ENCODE measurements at regions not wholly inside any gene's neighbourhood (a gene's known extent, or its start where the extent isn't known, plus 50 kb on each side); places are given as distances from the start of the nearest gene placed in this dataset.
"Not testable (repeated sequence)": the region's sequence is repeated elsewhere in the genome, so short reads cannot be mapped to it uniquely, and the experiment has no call there.

GRCh38 chrX:115978068-115978467, 192.5 kb upstream of the AGTR2 start:
- dilution Hi-C loops (cut with MboI; ENCODE audit: extremely low pct_ligation_motif_present, low sequenced_read_pairs) = no loop called here
- no peak overlapping the region for H3K9ac ChIP-seq (ENCODE audit: control insufficient read depth, extremely low read depth, insufficient read depth, low read length)
- H2AFZ ChIP-seq (ENCODE audit: control insufficient read depth, low read length) = no peak overlapping the region
- H3K27ac ChIP-seq (ENCODE audit: control insufficient read depth, insufficient read depth, low read length) = no peak overlapping the region
- no peak overlapping the region for H3K4me3 ChIP-seq (ENCODE audit: control insufficient read depth in 2 of 3, extremely low read depth in 1 of 3, insufficient read depth in 2 of 3, low read depth in 1 of 3, low read length in 3 of 3)
- H3K79me2 ChIP-seq (ENCODE audit: control insufficient read depth, insufficient read depth, low read length) = no peaks in the 10 kb centered on the region
- no peaks in the 10 kb centered on the region for H3K36me3 ChIP-seq (ENCODE audit: control insufficient read depth in 2 of 2, extremely low read depth in 1 of 2, insufficient read depth in 2 of 2, low read length in 2 of 2)
- TF ChIP-seq EZH2 (IDR thresholded peaks at IDR 0.05; ENCODE audit: low read length) = no peak
- TF ChIP-seq CTCF (optimal IDR thresholded peaks at IDR 0.05 in 1 of 3, IDR thresholded peaks at IDR 0.05 in 1 of 3, conservative IDR thresholded peaks at IDR 0.05 in 1 of 3; ENCODE audit: extremely low read depth in 1 of 3, insufficient read depth in 2 of 3, low read length in 3 of 3) = no peak
- no peaks in the 10 kb centered on the region for H3K27me3 ChIP-seq (ENCODE audit: control insufficient read depth, extremely low read depth, insufficient read depth, low read length)
- FAIRE-seq = no peak
- DNase-seq (ENCODE audit: low read depth, low spot score) = no peak
- no peaks in the 10 kb centered on the region for H3K9me1 ChIP-seq (ENCODE audit: control insufficient read depth, extremely low read depth, insufficient read depth, low read length)
- H3K4me2 ChIP-seq (ENCODE audit: control insufficient read depth, extremely low read depth, insufficient read depth, low read depth, low read length) = no peak overlapping the region
- no peaks in the 10 kb centered on the region for H3K9me3 ChIP-seq (ENCODE audit: control insufficient read depth, low read depth, low read length)
- no peaks in the 10 kb centered on the region for H3K4me1 ChIP-seq (ENCODE audit: control insufficient read depth, extremely low read depth, insufficient read depth, low read length)
- no peaks in the 10 kb centered on the region for H4K20me1 ChIP-seq (ENCODE audit: control insufficient read depth, extremely low read depth, insufficient read depth, low read length)

GRCh38 chrX:115983148-115983547, 187.4 kb upstream of the AGTR2 start:
- H4K20me1 ChIP-seq (ENCODE audit: control insufficient read depth, extremely low read depth, insufficient read depth, low read length); H2AFZ ChIP-seq (ENCODE audit: control insufficient read depth, low read length); H3K9me3 ChIP-seq (ENCODE audit: control insufficient read depth, low read depth, low read length); H3K9ac ChIP-seq (ENCODE audit: control insufficient read depth, extremely low read depth, insufficient read depth, low read length); H3K27ac ChIP-seq (ENCODE audit: control insufficient read depth, insufficient read depth, low read length); H3K4me3 ChIP-seq (ENCODE audit: control insufficient read depth in 2 of 3, extremely low read depth in 1 of 3, insufficient read depth in 2 of 3, low read depth in 1 of 3, low read length in 3 of 3); H3K27me3 ChIP-seq (ENCODE audit: control insufficient read depth, extremely low read depth, insufficient read depth, low read length); H3K4me2 ChIP-seq (ENCODE audit: control insufficient read depth, extremely low read depth, insufficient read depth, low read depth, low read length); FAIRE-seq; DNase-seq (ENCODE audit: low read depth, low spot score); dilution Hi-C loops (cut with MboI; ENCODE audit: extremely low pct_ligation_motif_present, low sequenced_read_pairs); H3K79me2 ChIP-seq (ENCODE audit: control insufficient read depth, insufficient read depth, low read length); H3K9me1 ChIP-seq (ENCODE audit: control insufficient read depth, extremely low read depth, insufficient read depth, low read length); H3K4me1 ChIP-seq (ENCODE audit: control insufficient read depth, extremely low read depth, insufficient read depth, low read length); H3K36me3 ChIP-seq (ENCODE audit: control insufficient read depth in 2 of 2, extremely low read depth in 1 of 2, insufficient read depth in 2 of 2, low read length in 2 of 2): not testable (repeated sequence)

- H3K27ac ChIP-seq (ENCODE audit: control insufficient read depth, insufficient read depth, low read length); H3K4me1 ChIP-seq (ENCODE audit: control insufficient read depth, extremely low read depth, insufficient read depth, low read length); DNase-seq (ENCODE audit: low read depth, low spot score); H3K9ac ChIP-seq (ENCODE audit: control insufficient read depth, extremely low read depth, insufficient read depth, low read length); H3K9me1 ChIP-seq (ENCODE audit: control insufficient read depth, extremely low read depth, insufficient read depth, low read length); H3K4me3 ChIP-seq (ENCODE audit: control insufficient read depth in 2 of 3, extremely low read depth in 1 of 3, insufficient read depth in 2 of 3, low read depth in 1 of 3, low read length in 3 of 3); dilution Hi-C loops (cut with MboI; ENCODE audit: extremely low pct_ligation_motif_present, low sequenced_read_pairs); FAIRE-seq; H3K9me3 ChIP-seq (ENCODE audit: control insufficient read depth, low read depth, low read length); H3K79me2 ChIP-seq (ENCODE audit: control insufficient read depth, insufficient read depth, low read length); H2AFZ ChIP-seq (ENCODE audit: control insufficient read depth, low read length); H3K27me3 ChIP-seq (ENCODE audit: control insufficient read depth, extremely low read depth, insufficient read depth, low read length); H3K36me3 ChIP-seq (ENCODE audit: control insufficient read depth in 2 of 2, extremely low read depth in 1 of 2, insufficient read depth in 2 of 2, low read length in 2 of 2); H4K20me1 ChIP-seq (ENCODE audit: control insufficient read depth, extremely low read depth, insufficient read depth, low read length); H3K4me2 ChIP-seq (ENCODE audit: control insufficient read depth, extremely low read depth, insufficient read depth, low read depth, low read length): not testable (repeated sequence)
These were observed 183.1 kb upstream of the AGTR2 start for GRCh38 chrX:115987464-115987863.
